GM19025 (cell line): ENCODE measurements at regions not wholly inside any gene's neighbourhood (a gene's known extent, or its start where the extent isn't known, plus 50 kb on each side); places are given as distances from the start of the nearest gene placed in this dataset.
"Not testable (repeated sequence)": the region's sequence is repeated elsewhere in the genome, so short reads cannot be mapped to it uniquely, and the experiment has no call there.

Experiments used
- ATAC-seq: cut with Tn5 transposase; IDR thresholded peaks from one replicate; pipeline ENCODE4 v1.9.1; 2021; ENCODE audit warnings: mild to moderate bottlenecking, low read depth, moderate library complexity; ENCODE audit not compliant: unreplicated experiment

- ATAC-seq: not testable (repeated sequence)
These were observed 331.5 kb downstream of the CEP170 start for GRCh38 chr1:242923603-242924002.

GRCh38 chr1:242914729-242915128 lies 340.4 kb downstream of the CEP170 start:
- not testable (repeated sequence) for ATAC-seq

- not testable (repeated sequence) for ATAC-seq
These were observed 342.2 kb downstream of the CEP170 start for GRCh38 chr1:242912855-242913254.

GRCh38 chr1:242900558-242900957 lies 354.5 kb downstream of the CEP170 start:
- not testable (repeated sequence) for ATAC-seq

GRCh38 chr1:242890192-242890741 lies 364.8 kb downstream of the CEP170 start:
- ATAC-seq: no peak

- peak; percentile 85 for ATAC-seq
These were observed 361.6 kb upstream of the PLD5 start for GRCh38 chr1:242886137-242886536.

- not testable (repeated sequence) for ATAC-seq
These were observed 355.5 kb upstream of the PLD5 start for GRCh38 chr1:242880022-242880421.

GRCh38 chr1:242877743-242878142 lies 353.2 kb upstream of the PLD5 start:
- no peak for ATAC-seq

- ATAC-seq: no peak
These were observed 352.7 kb upstream of the PLD5 start for GRCh38 chr1:242877229-242877628.

- no peak for ATAC-seq
These were observed 351.5 kb upstream of the PLD5 start for GRCh38 chr1:242876030-242876429.

GRCh38 chr1:242873661-242874060 lies 349.2 kb upstream of the PLD5 start:
- ATAC-seq: no peak

GRCh38 chr1:242872521-242872920 lies 348.0 kb upstream of the PLD5 start:
- no peak for ATAC-seq

GRCh38 chr1:242871471-242872030 lies 347.1 kb upstream of the PLD5 start:
- ATAC-seq: no peak

GRCh38 chr1:242870966-242871365 lies 346.5 kb upstream of the PLD5 start:
- ATAC-seq: peak; percentile 48

GRCh38 chr1:242856289-242856688 lies 331.8 kb upstream of the PLD5 start:
- ATAC-seq: no peak

- no peak for ATAC-seq
These were observed 330.0 kb upstream of the PLD5 start for GRCh38 chr1:242854466-242854865.

- no peak for ATAC-seq
These were observed 323.0 kb upstream of the PLD5 start for GRCh38 chr1:242847390-242847993.

- ATAC-seq: no peak
These were observed 317.6 kb upstream of the PLD5 start for GRCh38 chr1:242842094-242842493.

- no peak for ATAC-seq
These were observed 314.6 kb upstream of the PLD5 start for GRCh38 chr1:242839101-242839500.

GRCh38 chr1:242836423-242836822 lies 311.9 kb upstream of the PLD5 start:
- no peak for ATAC-seq

- ATAC-seq: no peak
These were observed 304.3 kb upstream of the PLD5 start for GRCh38 chr1:242828828-242829227.

GRCh38 chr1:242828199-242828598 lies 303.7 kb upstream of the PLD5 start:
- ATAC-seq: no peak
